Breast epithelium (tissue), 3 donors: ENCODE measurements at regions not wholly inside any gene's neighbourhood (a gene's known extent, or its start where the extent isn't known, plus 50 kb on each side); places are given as distances from the start of the nearest gene placed in this dataset.

Experiments used
- CTCF ChIP-seq, 3 donors: fragments of 450-650 bp; IDR thresholded peaks; one replicate each; pipeline ENCODE4 v1.5.1; 2016 to 2017; ENCODE audit warnings: antibody characterized with exemption in 3 of 3, mild to moderate bottlenecking in 3 of 3, moderate library complexity in 3 of 3
- POLR2A ChIP-seq: fragments of 450-650 bp; IDR thresholded peaks from one replicate; pipeline ENCODE4 v1.6.1; 2016; ENCODE audit warnings: antibody characterized with exemption, mild to moderate bottlenecking, moderate library complexity

- TF ChIP-seq POLR2A (no peak), CTCF (IDR thresholded peaks at IDR 0.05) (no peak)
These were observed 143.0 kb upstream of the ZFHX3 start for GRCh38 chr16:73190688-73191659.
